Activated CD4-positive, CD25-positive, alpha-beta regulatory T cell treated with anti-CD3 and anti-CD28 coated beads, Interleukin-2, amount 50 U/mL, for 72 hours (primary cell): ENCODE measurements at regions not wholly inside any gene's neighbourhood (a gene's known extent, or its start where the extent isn't known, plus 50 kb on each side); places are given as distances from the start of the nearest gene placed in this dataset.

Experiments
- DNase-seq: peaks from one replicate; pipeline ENCODE4 v3.0.0; 2021

- DNase-seq = no peak
Observed at GRCh38 chr2:16862471-16862870, 196.8 kb upstream of the CYRIA start.

DNA sequence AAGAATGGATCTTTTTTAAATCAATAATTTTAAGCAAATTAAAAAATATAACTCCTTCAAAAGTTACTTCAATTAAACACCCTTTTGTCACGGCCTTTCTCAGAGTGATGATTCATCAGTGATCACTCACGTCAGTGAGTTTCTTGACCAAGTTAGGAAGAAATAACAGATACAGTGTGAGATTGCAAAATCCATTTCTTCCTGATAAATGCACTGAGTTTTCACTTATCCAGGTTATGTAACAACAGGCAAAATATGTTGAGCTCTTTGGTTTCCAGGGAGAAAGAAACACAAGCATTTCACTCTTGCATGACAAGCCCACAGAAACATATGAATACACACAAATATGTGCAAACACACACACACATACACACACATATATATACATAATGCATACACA is 195.9 kb upstream of the CYRIA start:
- DNase-seq = no peak

- no peak for DNase-seq
Observed at GRCh38 chr2:16861111-16861510, 195.5 kb upstream of the CYRIA start.

GRCh38 chr2:16860627-16861026 is 195.0 kb upstream of the CYRIA start:
- DNase-seq = no peak

GRCh38 chr2:16855183-16855582 is 189.5 kb upstream of the CYRIA start:
- DNase-seq = no peak

DNA sequence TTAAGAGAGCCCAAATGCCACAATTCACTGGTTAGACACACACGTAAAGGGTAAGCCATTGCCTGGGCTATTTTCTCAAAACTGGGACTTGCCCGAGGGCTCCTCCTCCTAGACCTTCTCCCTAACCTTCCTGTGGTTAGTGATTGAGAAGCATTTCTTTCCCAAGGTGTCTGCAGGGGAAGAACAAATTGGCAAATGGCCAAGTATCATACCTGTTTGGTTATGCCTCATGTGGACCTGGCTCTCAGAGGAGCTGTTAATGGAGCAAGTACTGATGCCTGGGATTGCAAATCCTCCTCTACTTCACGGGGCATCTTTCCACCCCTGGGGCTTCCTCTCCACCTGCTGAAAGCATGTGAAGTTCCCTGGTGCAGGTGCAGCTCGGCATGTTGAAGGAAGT is 187.5 kb upstream of the CYRIA start:
- no peak for DNase-seq

DNA sequence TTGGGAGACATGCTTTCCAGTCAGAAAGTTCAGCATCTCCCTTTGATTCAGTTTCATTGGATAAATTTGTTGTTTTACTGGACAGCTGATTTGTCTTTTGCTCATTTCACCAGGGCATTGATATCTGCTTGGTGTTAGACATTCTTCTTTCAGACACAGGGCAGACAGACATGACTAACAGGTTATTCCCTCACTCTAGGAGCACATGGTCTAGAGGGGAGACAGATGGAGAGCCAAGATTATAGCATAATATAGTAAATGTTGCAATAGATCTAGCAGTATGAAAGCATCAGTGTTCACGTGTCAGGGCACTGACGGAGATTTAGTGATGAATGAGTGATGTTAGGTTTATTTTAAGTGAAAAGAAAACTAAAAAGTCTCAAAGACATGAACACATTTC is 187.0 kb upstream of the CYRIA start:
- no peak for DNase-seq

DNA sequence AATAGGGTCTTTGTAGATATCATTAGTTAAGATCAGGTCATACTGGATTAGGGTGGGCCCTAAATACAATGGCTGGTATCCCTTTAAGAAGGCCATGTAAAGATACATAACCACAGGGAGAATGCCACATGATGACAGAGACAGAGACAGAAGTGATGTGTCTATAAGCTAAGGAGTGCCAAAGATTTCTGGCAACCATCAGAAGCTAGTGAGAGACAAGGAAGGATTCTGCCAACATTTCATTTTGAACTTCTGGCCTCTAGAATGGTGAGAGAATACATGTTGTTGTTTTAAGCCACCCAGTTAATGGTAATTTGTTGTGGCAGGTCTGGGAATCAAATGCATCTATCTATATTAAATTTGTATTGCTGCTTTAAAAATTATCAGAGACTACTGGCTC is 185.5 kb upstream of the CYRIA start:
- no peak for DNase-seq

- no peak for DNase-seq
Observed at GRCh38 chr2:16840496-16841172, 175.0 kb upstream of the CYRIA start.

- DNase-seq = no peak
Observed at GRCh38 chr2:16832910-16833309, 167.3 kb upstream of the CYRIA start.

GRCh38 chr2:16828828-16829160 is 163.2 kb upstream of the CYRIA start:
- no peak for DNase-seq

GRCh38 chr2:16828044-16828827 is 162.6 kb upstream of the CYRIA start:
- no peak for DNase-seq

- no peak for DNase-seq
Observed at GRCh38 chr2:16824472-16824871, 158.8 kb upstream of the CYRIA start.

GRCh38 chr2:16821692-16822091 is 156.1 kb upstream of the CYRIA start:
- DNase-seq = no peak

DNA sequence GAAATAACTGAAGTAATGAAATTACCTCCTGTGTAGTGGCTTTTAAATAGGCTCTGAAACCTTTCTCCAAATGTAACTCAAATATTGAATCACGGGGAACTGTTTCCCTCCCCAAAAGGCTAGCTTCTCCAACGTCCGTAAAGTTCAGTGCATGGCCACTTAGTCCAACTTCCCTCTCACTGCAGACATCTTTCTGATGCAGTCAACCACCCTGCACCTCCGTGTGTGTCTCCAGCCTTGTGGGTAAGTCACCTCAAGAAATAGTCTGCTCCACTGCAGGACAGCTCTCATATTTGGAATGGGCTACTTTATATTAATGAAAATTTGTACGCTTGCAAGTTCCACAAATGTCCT is 152.5 kb upstream of the CYRIA start:
- DNase-seq = no peak

DNA sequence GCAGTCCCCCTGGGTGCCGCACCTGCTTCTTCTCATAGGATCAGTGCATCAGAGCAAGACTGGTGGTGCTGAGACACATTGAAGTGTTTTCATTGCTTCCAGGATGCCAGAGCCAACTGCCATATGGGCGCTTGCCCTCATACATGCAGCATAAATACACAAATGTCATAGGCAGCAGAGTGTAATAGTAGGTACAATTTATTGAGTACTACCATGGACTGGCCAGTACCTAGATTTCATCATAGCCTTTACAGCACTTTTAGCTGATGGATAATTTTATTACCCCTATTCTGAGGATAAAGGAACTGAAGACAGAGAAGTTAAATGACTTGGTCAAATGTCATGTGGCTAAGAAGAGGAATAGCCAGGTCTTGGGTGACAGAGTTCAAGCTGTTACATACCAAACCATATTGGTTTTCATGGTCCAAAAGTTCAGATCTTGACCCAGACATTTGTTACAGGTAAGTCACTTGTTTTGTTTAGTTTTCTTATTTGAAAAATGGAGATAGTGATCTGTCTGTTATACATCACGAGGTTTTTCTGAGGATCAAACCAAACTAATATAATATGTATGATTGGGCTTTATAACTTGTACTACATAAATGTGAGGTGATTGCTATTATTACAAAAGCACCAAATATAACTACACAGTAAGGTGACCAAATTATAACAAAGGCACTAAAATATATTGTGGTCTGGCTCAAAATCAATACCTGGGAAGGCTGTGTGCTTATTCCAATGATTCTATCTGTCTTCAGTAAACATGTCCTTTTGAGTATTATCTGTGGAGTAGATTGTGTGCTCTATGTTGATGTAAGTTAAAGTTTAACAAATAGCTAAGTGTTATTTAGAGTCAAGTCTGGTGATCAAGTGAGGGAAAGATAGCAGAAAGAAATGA is 151.9 kb upstream of the CYRIA start:
- no peak for DNase-seq

DNA sequence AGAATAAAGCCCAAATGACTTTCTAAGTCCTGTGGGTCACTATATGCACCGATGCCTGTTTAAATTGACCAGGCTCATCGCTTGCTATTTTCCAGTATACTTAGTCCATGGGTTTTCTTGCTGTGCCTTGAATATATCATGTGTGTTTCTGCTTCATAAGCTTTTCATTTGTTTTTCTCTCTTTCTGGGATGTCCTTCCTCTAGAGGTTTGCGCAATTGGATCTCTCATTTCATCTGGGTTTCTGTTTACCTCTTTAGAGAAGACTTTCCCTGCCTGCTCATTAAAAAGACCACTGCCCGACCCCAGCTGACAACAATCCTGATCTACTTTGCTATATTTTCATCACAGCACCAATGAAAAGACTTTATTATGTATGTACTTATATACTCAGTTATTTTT is 150.9 kb upstream of the CYRIA start:
- no peak for DNase-seq

- DNase-seq = no peak
Observed at GRCh38 chr2:16816016-16816415, 150.4 kb upstream of the CYRIA start.

DNA sequence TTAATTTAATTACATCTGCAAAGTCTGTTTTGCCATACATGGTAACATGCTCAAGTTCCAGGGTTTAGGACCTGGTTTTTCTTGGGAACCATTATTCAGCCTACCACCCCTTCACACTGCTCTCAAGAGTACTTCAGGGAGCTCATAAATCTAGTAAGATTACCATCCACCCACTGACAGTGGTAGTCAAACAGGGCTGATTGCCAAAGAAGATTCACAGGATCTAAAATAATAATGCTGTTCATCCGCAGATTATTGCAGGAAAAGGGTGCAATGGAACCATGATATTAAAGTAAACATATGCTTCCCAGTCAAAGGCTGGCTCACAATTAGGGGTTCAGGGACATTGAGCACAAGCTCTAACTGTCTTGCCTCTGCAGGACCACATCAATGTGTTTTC is 148.0 kb upstream of the CYRIA start:
- no peak for DNase-seq

- DNase-seq = no peak
Observed at GRCh38 chr2:16798472-16798871, 132.8 kb upstream of the CYRIA start.

- no peak for DNase-seq
Observed at GRCh38 chr2:16791496-16791895, 125.9 kb upstream of the CYRIA start.

- no peak for DNase-seq
Observed at GRCh38 chr2:16785149-16785548, 119.5 kb upstream of the CYRIA start.

DNA sequence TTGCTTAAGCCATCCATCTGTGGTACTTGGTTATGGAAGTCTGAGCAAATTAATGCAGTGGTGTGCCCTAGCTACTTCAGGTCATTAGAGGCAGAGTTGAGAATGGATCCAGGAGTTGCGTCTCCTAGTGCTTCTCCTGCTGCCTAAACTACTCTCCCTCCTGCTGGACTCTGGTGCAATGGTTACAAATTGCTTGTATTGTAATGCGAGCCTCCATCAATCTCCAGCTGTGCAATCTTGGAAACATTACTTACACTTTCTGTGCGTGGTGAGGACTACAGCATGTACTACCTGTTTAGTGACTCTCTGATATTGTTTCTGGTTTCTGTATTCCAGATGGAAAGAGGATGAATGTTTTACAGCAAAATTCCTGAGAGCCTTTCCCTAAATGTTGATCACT is 119.0 kb upstream of the CYRIA start:
- DNase-seq = no peak
